ENCODE measurements at regions not wholly inside any gene's neighbourhood (a gene's known extent, or its start where the extent isn't known, plus 50 kb on each side); places are given as distances from the start of the nearest gene placed in this dataset.

DNA sequence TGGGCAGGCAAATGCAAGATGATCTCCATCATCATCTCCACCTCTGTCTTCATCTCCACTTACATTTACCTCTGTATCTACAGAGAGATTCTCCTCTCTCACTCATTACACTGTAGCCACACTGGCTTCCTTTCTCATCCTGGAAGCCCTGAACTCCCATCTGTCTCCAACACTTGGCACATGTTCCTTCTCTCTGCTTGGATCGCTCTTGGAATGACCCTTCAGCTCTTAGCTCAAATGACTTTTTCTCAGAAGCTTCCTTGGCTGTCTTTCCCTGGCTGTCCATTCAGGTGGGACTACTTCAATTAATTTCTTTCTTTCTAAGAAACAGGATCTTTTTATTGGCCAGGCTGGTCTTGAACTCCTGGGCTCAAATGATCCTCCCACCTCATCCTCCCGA lies 120.0 kb upstream of the KLF4 start:
- no peak for TF ChIP-seq CTCF (conservative IDR thresholded peaks at IDR 0.05; ENCODE audit: low read length)
- TF ChIP-seq EZH2phosphoT487 (IDR thresholded peaks at IDR 0.05; ENCODE audit: borderline replicate concordance) = no peak

All from Loucy (cell line).